Endothelial cell (in vitro differentiated cells): ENCODE measurements at regions not wholly inside any gene's neighbourhood (a gene's known extent, or its start where the extent isn't known, plus 50 kb on each side); places are given as distances from the start of the nearest gene placed in this dataset.
A peak's percentile ranks its signal among the peaks of the same experiment; 100 is the strongest.

Experiments used
- DNase-seq: peaks from one replicate; pipeline ENCODE4 v3.0.0; 2021; ENCODE audit warnings: low spot score
- H3K27ac Mint-ChIP-seq: one replicate; pipeline ENCODE4 v1.8.0; 2021; ENCODE audit warnings: mixed read lengths, inconsistent platforms; ENCODE audit not compliant: unreplicated experiment
- H3K27me3 Mint-ChIP-seq: one replicate; pipeline ENCODE4 v1.8.0; 2021; ENCODE audit warnings: mild to moderate bottlenecking, moderate library complexity, mixed read lengths, inconsistent platforms; ENCODE audit not compliant: unreplicated experiment
- H3K36me3 Mint-ChIP-seq: one replicate; pipeline ENCODE4 v1.8.0; 2021; ENCODE audit warnings: mild to moderate bottlenecking, low read depth, mixed read lengths, inconsistent platforms; ENCODE audit not compliant: unreplicated experiment
- H3K4me1 Mint-ChIP-seq: one replicate; pipeline ENCODE4 v1.8.0; 2021; ENCODE audit warnings: mild to moderate bottlenecking, mixed read lengths, inconsistent platforms; ENCODE audit not compliant: unreplicated experiment
- H3K4me3 Mint-ChIP-seq: one replicate; pipeline ENCODE4 v1.8.0; 2021; ENCODE audit warnings: mild to moderate bottlenecking, mixed read lengths, inconsistent platforms; ENCODE audit not compliant: unreplicated experiment
- H3K9me3 Mint-ChIP-seq: one replicate; pipeline ENCODE4 v1.8.0; 2021; ENCODE audit warnings: mixed read lengths, inconsistent platforms; ENCODE audit not compliant: unreplicated experiment
- TF ChIP-seq, protein P1 (sequence below): fragments of 200-600 bp; sonication (generic); IDR thresholded peaks from one replicate; pipeline ENCODE4 v1.5.0; 2021; ENCODE audit warnings: antibody characterized with exemption; ENCODE audit not compliant: unreplicated experiment

GRCh38 chr13:65966991-65967451, 1263.1 kb downstream of the PCDH9 start:
- no peaks in the 10 kb centered on the region for H3K4me1 Mint-ChIP-seq

DNA sequence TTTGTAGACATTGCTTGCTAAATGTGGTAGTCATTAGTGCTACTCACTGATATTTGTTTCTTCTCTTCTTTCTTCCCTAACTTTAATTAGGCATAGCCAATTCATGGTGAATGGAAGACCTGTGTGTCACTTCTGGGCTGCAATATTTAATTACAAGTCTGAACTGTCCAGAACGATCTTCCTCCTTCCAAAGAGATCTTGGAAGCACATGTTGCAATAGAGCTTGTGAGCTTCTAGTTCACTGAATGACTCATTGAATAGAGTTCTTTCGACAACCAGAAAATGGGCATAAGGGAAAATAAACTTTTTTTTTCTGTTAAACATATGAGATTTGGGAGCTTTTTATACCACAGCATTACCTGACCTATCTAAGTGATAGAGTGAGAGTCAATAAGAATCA, 1264.6 kb downstream of the PCDH9 start:
- TF ChIP-seq, protein P1, sequence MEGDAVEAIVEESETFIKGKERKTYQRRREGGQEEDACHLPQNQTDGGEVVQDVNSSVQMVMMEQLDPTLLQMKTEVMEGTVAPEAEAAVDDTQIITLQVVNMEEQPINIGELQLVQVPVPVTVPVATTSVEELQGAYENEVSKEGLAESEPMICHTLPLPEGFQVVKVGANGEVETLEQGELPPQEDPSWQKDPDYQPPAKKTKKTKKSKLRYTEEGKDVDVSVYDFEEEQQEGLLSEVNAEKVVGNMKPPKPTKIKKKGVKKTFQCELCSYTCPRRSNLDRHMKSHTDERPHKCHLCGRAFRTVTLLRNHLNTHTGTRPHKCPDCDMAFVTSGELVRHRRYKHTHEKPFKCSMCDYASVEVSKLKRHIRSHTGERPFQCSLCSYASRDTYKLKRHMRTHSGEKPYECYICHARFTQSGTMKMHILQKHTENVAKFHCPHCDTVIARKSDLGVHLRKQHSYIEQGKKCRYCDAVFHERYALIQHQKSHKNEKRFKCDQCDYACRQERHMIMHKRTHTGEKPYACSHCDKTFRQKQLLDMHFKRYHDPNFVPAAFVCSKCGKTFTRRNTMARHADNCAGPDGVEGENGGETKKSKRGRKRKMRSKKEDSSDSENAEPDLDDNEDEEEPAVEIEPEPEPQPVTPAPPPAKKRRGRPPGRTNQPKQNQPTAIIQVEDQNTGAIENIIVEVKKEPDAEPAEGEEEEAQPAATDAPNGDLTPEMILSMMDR, result no peak
- Mint-ChIP-seq H3K36me3 (no peaks in the 10 kb centered on the region), H3K4me3 (no peak overlapping the region), H3K27me3 (no peaks in the 10 kb centered on the region), H3K27ac (no peak overlapping the region), H3K9me3 (no peaks in the 10 kb centered on the region), H3K4me1 (no peaks in the 10 kb centered on the region)
- DNase-seq, result no peak

More at GRCh38 chr13:65966991-65967451, 1263.1 kb downstream of the PCDH9 start:
- Mint-ChIP-seq H3K27ac (no peak overlapping the region), H3K4me3 (no peak overlapping the region), H3K27me3 (no peaks in the 10 kb centered on the region), H3K9me3 (no peaks in the 10 kb centered on the region), H3K36me3 (no peaks in the 10 kb centered on the region)
- DNase-seq, result no peak
- TF ChIP-seq, protein P1, result peak; percentile 46

DNA sequence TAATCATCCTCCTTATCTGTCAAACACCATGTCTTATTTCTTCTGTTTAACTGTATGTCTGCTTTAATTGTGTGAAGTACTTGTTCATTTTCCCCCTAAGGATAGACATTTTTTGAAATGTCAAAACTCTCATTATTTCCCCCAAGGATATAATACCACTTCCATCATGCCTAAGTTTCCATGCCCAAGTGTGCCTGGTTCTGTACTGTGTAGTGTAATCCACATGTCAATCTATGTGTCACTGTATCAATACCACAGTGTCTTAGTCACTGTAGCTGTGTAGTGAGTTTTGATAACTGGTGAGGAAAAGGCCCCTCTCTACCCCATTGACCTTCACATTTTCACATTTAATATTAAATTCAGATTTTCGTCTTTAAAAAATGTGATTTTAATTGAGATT, 1265.5 kb downstream of the PCDH9 start:
- Mint-ChIP-seq H3K4me3 (no peak overlapping the region), H3K27ac (no peak overlapping the region), H3K27me3 (no peaks in the 10 kb centered on the region), H3K9me3 (no peaks in the 10 kb centered on the region), H3K4me1 (no peaks in the 10 kb centered on the region), H3K36me3 (no peaks in the 10 kb centered on the region)
- no peak for DNase-seq
- TF ChIP-seq, protein P1, result no peak

- Mint-ChIP-seq H3K36me3 (no peaks in the 10 kb centered on the region), H3K27ac (no peak overlapping the region), H3K27me3 (no peaks in the 10 kb centered on the region), H3K4me3 (no peak overlapping the region), H3K9me3 (no peaks in the 10 kb centered on the region), H3K4me1 (no peaks in the 10 kb centered on the region)
- TF ChIP-seq, protein P1, result no peak
- DNase-seq, result no peak
These were observed 1270.8 kb downstream of the PCDH9 start for GRCh38 chr13:65959305-65959704.

- Mint-ChIP-seq H3K27me3 (peaks cover 1% of the 10 kb centered on the region), H3K4me3 (no peak overlapping the region), H3K36me3 (no peaks in the 10 kb centered on the region), H3K27ac (no peak overlapping the region), H3K4me1 (no peaks in the 10 kb centered on the region), H3K9me3 (no peaks in the 10 kb centered on the region)
- TF ChIP-seq, protein P1, result no peak
- no peak for DNase-seq
These were observed 1283.7 kb downstream of the PCDH9 start for GRCh38 chr13:65946387-65946786.
